DMS153 treated with DMSO at 0.1 percent for 48 hours (cell line): ENCODE measurements at regions not wholly inside any gene's neighbourhood (a gene's known extent, or its start where the extent isn't known, plus 50 kb on each side); places are given as distances from the start of the nearest gene placed in this dataset.

Source experiments
- DNase-seq: peaks from one replicate; lab custom pipeline; 2025; ENCODE audit not compliant: unreplicated experiment; lab: John Stamatoyannopoulos, UW

DNA sequence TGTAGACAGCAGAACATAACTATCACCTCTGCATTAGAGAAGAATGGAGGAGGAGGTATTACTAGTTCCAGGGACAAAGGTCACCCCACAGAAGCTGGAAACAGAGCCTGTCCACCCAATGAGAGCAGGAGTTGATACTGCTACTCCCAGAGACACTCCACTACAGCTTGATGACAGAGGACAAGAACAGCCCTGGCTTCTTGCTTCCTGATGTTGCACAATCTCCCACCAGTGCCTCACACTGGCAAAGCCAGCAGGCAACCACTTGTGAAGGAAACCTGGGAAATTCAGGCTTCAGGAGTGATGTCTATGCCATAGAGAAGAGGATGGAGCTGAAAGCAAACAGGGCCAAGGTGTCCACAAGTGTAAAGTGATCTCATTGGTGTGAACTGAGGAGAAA, 78.0 kb upstream of the POU1F1 start:
- DNase-seq = no peak

DNA sequence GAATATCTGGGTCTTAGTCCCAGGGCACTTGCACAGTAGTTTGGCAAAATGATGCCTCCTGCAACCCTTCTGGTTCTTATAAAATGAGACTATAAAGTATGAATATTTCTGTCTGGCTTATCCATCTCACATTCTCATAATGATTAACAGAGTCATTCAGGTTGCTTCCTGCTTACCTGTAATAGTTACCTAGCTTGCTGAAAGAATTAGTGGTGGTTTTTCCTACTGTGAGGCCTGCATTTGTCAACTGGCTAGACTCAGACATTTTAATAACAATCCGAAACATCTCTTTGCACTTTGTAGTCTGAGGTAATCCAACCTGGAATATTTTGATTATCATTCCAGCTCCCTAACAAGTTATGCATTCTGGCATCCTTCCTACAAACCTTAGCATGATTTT, 75.6 kb upstream of the POU1F1 start:
- no peak for DNase-seq

DNA sequence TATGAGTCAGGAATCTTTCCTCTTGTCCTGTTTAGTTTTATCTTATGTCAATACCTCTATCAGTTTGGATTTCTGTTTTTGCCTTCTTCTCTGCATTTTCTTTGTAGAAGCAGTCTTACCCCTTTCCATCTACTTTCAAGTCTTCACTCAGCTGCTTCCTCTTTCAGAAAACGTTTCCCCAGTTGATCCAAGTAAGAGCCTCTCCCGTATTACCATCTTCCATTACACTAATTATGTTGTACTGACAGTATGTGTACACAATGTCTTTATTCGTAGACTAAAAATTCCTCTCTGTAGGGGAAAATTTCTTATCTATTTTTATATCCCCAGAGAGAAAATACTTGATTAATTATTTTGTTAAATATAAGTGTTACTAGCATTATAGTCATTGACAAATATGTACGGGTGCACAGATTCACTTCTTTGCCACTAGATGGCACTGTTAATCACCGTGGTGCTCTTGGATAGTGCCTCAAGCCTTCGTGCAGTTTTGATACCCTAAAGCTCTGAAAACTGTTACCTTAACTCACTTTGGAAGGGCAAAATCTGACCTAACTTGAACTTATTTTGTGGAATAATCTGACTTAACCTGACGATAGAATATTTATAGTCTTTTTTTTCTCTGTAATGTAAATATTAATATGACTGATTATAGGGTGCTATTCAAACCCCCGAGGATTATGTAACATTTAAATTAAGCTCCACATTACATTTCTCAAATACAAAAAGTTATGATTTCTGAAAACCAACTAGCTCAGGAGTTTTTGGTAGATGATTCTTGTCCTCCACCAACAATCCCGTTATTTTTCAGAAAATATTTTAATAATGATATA, 74.2 kb upstream of the POU1F1 start:
- peak; percentile 91 for DNase-seq

DNA sequence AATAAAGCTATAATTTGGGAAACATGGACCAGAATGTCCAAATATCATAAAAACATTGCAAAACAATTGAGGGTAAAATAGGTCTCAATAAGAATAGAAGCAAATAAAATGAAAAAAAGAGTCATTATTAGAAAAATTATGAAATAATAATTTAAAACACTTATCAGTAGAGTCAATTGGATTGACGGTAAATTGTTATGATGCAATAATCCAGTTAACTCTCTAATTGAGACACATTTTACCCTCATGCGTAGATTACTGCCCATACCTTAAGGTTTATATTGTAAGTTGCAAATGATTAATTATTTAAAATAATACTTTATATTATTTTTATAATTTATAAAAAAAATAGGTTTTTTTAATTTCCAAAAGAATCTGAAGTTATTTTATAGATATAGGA, 73.4 kb upstream of the POU1F1 start:
- DNase-seq = no peak

DNA sequence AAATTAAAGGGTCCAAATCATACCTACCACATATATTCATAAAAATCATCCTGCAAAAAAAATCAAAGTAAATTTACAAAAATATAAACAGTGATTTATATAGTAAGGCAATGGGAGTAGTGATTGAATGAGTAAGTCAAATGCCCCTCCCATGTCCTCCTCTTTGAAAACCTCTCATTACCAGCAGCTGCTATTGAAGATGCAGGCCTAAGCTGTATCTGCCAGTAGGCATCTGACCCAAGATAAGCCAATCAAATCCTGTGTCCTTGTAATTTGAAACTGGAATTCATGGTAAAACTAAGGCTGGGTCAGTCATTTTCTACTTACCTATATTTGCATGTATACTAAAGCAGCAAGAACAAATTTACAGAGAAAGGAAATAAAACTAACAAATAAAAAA, 60.4 kb upstream of the POU1F1 start:
- no peak for DNase-seq

DNA sequence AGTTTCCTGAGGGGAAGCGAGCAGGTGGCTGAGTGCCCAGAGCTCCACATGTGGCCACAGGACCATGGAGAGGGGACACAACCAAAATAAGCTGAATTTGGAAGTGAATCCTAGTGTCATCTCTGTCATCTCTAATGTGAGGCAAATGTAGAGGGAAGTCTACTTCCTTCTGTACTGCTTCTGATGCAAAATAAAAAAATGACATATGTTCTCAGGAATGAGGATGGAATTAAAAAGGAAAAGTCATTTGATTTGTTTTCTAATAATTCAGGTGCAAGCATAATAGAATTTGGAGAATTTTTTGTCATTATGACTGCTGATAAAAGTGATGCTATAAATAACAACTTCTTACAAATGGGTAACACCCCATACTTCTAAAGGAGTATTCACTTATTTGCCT, 59.5 kb upstream of the POU1F1 start:
- no peak for DNase-seq

DNA sequence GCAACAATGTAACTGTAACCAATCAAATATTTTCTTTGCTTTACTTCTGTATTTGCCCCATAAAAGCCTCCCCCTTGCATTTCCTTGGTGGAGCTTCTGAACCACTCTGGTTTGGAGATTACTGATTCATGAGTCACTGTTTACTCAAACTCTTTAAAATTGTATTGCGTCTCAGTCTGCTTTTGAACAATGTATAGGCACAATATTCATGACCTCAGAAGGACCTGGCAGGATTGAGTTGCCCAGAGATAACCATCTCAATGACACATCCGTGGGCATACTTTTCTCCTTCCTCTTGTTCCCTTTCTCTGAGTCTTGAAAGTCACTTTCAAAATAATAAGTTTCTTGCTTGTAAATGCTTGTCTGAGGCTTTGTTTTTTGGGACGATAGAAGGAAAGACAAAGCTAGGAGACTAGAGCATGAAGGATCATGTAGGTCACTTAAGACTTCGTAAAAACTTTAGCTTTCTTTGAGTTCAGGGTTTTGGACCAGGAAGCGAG, 57.1 kb upstream of the POU1F1 start:
- peak; percentile 24 for DNase-seq

DNA sequence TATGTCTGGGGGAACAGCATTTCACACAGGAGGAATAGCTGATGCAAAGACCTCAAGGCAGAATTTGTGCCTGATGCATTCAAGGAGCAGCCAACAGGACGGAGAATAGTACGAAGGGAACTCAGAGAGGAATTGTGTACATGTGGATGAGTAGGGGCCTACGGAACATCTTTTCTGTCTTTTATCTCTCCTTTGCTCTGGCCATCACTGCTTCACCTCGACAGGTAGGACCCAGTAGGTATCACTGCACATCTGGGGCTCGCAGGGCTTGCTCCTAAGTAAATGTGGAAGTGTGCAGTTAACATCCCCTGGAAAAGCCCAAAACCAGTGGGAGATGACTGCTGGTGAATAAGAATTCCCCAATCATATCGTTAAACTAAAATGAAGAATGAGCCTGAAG, 56.4 kb upstream of the POU1F1 start:
- no peak for DNase-seq

DNA sequence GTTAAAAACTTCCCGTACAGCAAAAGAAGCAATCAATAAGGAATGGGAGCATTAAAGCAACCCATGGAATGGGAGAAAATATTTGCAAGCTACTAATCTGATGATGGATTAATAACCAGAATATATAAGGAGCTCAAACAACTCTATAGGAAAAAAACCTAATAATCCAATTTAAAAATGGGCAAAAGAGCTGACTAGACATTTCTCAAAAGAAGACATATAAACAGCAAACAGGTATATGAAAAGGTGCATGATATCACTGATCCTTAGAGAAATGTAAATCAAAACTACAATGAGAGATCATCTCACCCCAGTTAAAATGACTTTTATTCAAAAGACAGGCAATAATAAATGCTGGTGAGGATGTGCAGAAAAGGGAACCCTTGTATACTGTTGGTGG, 52.7 kb upstream of the POU1F1 start:
- DNase-seq = no peak
